Stimulated activated CD8-positive, alpha-beta memory T cell treated with anti-CD3 and anti-CD28 coated beads, Interleukin-12 subunit alpha, Interleukin-12 subunit beta, amount 100 ng/mL, for 4 hours (primary cell): ENCODE measurements at regions not wholly inside any gene's neighbourhood (a gene's known extent, or its start where the extent isn't known, plus 50 kb on each side); places are given as distances from the start of the nearest gene placed in this dataset.

Source experiments
- DNase-seq: peaks from one replicate; pipeline ENCODE4 v3.0.0-alpha.2; 2020; ENCODE audit warnings: low read depth

GRCh38 chr7:68438811-68439210, 1159.5 kb upstream of the AUTS2 start:
- no peak for DNase-seq

GRCh38 chr7:68439897-68440296, 1158.4 kb upstream of the AUTS2 start:
- DNase-seq: no peak

GRCh38 chr7:68440866-68441265, 1157.4 kb upstream of the AUTS2 start:
- no peak for DNase-seq

GRCh38 chr7:68441645-68442044, 1156.6 kb upstream of the AUTS2 start:
- DNase-seq: no peak

GRCh38 chr7:68442931-68443631, 1155.2 kb upstream of the AUTS2 start:
- no peak for DNase-seq

DNA sequence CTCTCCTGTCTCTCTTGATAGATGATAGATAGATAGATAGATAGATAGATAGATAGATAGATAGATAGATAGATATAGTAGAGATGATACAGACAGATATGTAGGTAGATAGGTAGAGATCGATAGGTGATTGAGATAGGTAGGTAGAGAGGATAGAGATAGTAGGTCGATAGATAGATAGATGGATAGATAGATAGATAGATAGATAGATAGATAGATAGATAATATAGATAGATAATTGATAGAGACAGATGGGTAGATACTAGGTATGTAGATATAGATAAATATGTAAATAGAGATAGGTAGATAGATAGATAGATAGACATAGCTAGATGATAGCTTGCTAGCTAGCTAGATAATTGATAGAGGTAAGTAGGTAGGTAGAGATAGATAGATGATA, 1154.2 kb upstream of the AUTS2 start:
- DNase-seq: no peak

DNA sequence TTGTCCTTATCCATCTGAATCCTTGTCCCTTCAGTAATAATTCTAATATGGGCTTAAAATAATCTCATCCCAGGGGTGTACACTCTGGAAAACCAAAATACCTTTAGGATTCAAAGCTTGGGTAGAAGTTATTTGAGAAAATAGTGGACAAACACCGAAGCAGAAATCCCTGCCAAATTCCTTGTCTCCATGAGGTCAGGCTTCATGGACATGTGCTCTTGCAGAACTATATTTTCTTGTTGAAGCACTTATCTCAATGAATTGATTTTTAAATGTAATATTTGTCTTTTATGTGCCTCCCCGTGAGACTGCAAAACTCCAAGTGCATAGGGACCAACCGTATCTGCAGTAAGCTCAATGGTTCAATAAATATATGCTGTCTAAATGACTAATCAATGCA, 1153.3 kb upstream of the AUTS2 start:
- DNase-seq: no peak

GRCh38 chr7:68446183-68446582, 1152.1 kb upstream of the AUTS2 start:
- no peak for DNase-seq

DNA sequence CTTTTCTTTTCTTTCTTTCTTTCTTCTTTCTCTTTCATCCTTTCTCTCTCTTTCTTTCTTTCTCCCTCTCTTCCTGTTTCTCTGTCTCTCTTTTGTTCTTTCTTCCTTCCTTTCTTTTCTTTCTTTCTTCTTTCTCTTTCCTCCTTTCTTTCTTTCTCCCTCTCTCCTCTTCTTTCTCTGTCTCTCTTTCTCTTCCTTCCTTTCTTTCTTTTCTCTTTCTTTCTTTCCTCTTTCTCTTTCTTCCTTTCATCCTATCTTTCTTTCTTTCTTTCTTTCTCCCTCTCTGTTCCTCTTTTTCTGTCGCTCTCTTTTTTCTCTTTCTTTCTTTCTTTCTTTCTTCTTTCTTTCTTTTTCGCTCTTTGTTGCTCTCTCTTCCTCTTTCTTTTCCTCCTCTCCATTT, 1149.2 kb upstream of the AUTS2 start:
- no peak for DNase-seq

- no peak for DNase-seq
Observed at GRCh38 chr7:68449816-68450215, 1148.5 kb upstream of the AUTS2 start.

GRCh38 chr7:68454931-68455330, 1143.3 kb upstream of the AUTS2 start:
- DNase-seq: no peak

- no peak for DNase-seq
Observed at GRCh38 chr7:68456469-68456868, 1141.8 kb upstream of the AUTS2 start.

GRCh38 chr7:68457481-68457880, 1140.8 kb upstream of the AUTS2 start:
- no peak for DNase-seq

DNA sequence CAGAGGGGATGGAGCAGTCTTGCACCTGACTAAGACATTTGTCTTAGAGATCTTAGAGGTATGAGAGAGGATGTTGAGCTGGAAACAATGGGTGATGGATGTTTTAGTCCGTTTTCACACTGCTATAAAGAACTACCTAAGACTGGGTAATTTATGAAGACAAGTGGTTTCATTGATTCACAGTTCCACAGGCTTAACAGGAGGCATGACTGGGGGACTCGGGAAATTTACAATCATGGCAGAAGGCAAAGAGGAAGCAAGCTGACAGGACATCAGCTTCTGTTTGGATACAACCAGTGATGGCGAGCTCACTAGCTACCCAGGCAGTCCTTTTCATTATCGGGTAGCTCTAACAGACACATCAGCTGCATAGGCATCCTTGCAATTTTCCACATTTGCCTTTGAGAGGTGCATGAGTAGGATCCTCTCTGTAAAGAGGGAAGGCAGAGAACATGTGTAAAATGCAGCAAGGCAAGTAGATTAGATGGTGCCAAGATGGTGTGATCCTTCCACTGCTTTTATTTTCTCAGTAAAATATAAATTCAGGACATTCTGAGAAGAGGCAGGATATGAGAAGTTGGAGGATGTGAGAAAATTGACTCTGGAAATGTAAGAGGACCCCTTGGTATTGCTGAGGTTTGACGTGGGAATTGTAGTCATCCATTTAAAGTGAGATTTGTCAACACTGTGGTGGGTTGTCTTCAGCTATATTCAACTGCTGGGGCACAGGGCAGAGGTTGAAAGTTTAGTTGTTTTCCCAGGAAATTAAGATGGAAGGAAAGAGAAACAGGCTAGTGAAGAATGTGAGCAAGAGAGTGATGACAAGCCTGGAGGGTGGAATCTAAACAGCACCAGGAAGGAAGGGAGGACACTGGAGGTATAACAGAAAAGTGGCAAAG, 1140.0 kb upstream of the AUTS2 start:
- no peak for DNase-seq

DNA sequence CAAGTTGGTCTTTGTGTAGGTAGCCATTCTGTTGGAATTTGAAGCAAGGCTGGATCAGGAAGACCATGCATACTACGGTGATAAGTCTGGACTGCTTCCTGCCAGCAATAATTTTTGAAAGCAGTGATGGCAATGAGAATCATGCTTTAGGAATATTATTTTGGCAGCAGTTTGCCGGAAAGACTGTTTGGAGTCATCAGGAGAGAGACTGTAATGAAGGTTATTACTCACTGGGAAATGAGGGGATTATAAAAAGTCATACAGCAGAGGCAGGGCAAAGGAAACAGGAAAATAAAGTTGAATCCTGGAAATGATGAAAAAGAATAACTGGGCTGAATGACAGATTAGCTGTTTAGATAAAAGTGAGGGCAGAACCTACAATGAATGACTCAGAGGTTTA, 1136.8 kb upstream of the AUTS2 start:
- no peak for DNase-seq

DNA sequence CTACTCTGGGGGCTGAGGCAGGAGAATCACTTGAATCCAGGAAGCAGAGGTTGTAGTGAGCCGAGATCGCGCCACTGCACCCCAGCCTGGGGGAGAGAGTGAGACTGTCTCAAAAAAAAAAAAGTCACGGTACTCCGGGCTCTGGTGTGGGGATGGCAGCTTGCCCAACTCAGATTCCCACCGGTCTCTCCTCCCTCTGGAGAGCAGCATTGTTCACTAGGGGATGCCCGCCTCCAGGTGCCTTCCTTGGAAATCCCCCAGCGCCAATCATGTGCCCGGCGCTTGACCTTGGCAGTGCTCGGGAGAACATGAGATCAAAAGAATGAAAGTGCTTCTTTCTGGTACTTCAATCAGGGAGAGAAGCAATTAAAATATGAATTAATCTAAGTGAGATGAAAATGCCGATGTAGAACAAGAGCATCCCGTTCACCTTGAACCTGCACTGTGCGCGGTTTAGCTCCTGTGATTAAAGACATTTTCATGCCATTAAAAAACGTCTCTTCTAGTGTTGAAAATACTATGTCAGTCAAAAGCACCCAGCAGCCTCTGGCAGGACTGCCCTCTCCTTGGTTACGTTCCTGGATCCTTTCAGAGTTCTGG, 1127.3 kb upstream of the AUTS2 start:
- no peak for DNase-seq

- DNase-seq: no peak
Observed at GRCh38 chr7:68472688-68473087, 1125.6 kb upstream of the AUTS2 start.

DNA sequence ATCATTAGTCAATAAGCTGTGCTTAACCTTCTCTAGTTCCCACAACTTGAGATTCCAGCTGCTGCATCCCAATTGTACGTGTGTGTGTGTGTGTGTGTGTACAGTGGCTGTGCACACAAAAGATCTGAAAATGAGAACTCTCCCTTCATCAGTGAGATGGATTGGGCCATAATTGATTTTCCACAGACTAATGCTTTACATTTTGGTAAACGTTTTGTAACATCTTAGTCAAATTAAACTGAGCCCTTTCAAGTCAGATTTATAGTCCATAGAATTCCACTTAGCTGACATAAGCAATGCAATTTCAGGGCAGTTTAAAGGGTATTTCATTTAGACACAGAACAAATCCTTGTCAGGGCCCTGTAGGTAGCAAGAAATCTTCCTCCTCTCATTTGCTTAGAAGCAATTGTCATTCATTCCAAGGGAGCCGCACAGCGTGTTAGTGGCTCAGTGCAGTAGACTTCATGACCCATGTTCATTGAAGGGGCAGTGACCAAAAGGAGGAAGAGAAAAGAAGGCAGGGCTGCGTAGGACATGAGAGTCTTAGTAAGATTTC, 1123.5 kb upstream of the AUTS2 start:
- no peak for DNase-seq

- no peak for DNase-seq
Observed at GRCh38 chr7:68476966-68477365, 1121.3 kb upstream of the AUTS2 start.

DNA sequence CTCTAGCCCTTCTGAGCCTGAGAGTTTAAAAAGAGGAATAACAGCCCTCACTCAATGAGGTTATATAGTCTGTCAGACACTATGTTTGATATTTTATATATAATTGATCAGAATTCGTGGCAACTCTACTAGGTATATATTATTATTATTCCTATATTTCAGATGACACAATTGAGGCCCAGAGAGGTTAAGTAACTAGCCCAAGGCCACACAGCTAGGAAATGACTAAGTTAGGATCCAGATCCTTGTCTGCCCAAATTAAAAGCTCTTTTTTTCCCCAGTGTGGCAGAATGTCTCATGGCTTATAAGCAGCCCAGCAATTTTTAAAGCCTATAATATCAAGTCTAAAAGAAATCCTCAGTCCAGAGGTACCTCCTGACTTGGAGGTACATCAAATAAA, 1119.9 kb upstream of the AUTS2 start:
- no peak for DNase-seq

- no peak for DNase-seq
Observed at GRCh38 chr7:68482800-68483199, 1115.5 kb upstream of the AUTS2 start.

DNA sequence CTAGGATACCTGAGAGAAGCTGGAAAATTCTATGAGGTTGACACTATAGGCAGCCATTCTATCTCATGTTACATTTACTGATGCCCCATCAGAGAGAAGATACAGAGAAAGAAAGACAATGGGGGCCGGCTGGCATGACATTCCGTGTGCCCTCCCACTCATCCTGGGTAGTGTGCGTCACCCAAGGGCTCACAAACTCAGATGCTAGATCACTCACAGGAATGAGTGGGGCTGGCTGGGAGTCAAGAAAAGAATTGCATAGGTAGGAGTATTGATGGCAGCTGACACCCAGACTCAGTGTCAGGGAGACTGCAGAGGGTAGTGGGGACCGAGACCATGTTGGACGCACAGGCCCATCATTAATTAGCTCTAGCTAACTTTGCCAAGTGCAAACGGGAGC, 1113.5 kb upstream of the AUTS2 start:
- no peak for DNase-seq
